HEK293T (cell line): ENCODE measurements at regions not wholly inside any gene's neighbourhood (a gene's known extent, or its start where the extent isn't known, plus 50 kb on each side); places are given as distances from the start of the nearest gene placed in this dataset.

Experiments
- CTCF ChIA-PET: fragments of 350-600 bp; formaldehyde crosslinking; extraction: SDS; loops from one replicate; lab custom pipeline; 2021; ENCODE audit warnings: antibody characterized with exemption, inconsistent platforms; lab: Yijun Ruan, JAX
- POLR2A ChIA-PET: fragments of 350-600 bp; formaldehyde crosslinking; extraction: SDS; loops from one replicate; lab custom pipeline; 2020; ENCODE audit warnings: antibody characterized with exemption, inconsistent platforms; lab: Yijun Ruan, JAX
- DNase-seq: peaks from one replicate; pipeline ENCODE4 v3.0.0; 2012; ENCODE audit warnings: mixed read lengths; ENCODE audit errors: extremely low spot score
- ARNT ChIP-seq: fragments of 450-650 bp; IDR thresholded peaks from 2 replicates; pipeline ENCODE4 v1.6.1; 2017; ENCODE audit warnings: mild to moderate bottlenecking
- BHLHE40 ChIP-seq: fragments of 450-650 bp; IDR thresholded peaks from 2 replicates; pipeline ENCODE4 v1.6.1; 2016; ENCODE audit warnings: mild to moderate bottlenecking, moderate library complexity, borderline replicate concordance
- CTBP1 ChIP-seq: fragments of 450-650 bp; IDR thresholded peaks from 2 replicates; pipeline ENCODE4 v1.6.1; 2016; ENCODE audit warnings: borderline replicate concordance
- ELF4 ChIP-seq: fragments of 450-650 bp; IDR thresholded peaks from 2 replicates; pipeline ENCODE4 v1.6.1; 2017; ENCODE audit warnings: antibody characterized with exemption
- FOXA1 ChIP-seq: fragments of 450-650 bp; IDR thresholded peaks from 2 replicates; pipeline ENCODE4 v1.6.1; 2016; ENCODE audit warnings: mild to moderate bottlenecking
- FOXK2 ChIP-seq: fragments of 450-650 bp; IDR thresholded peaks from 2 replicates; pipeline ENCODE4 v1.6.1; 2016; ENCODE audit warnings: mild to moderate bottlenecking
- FOXM1 ChIP-seq: fragments of 450-650 bp; IDR thresholded peaks from 2 replicates; pipeline ENCODE4 v1.6.1; 2017; ENCODE audit warnings: mild to moderate bottlenecking, borderline replicate concordance
- HDGF ChIP-seq: fragments of 450-650 bp; IDR thresholded peaks from 2 replicates; pipeline ENCODE4 v1.6.1; 2017; ENCODE audit warnings: antibody characterized with exemption, borderline replicate concordance
- L3MBTL2 ChIP-seq: fragments of 450-650 bp; conservative IDR thresholded peaks from 2 replicates; pipeline ENCODE4 v1.6.1; 2016; ENCODE audit warnings: mild to moderate bottlenecking
- LEF1 ChIP-seq: fragments of 450-650 bp; IDR thresholded peaks from 2 replicates; pipeline ENCODE4 v1.6.1; 2017; ENCODE audit warnings: mild to moderate bottlenecking, borderline replicate concordance
- NFRKB ChIP-seq: fragments of 450-650 bp; IDR thresholded peaks from 2 replicates; pipeline ENCODE4 v1.6.1; 2016; ENCODE audit warnings: mild to moderate bottlenecking, moderate library complexity
- PKNOX1 ChIP-seq: fragments of 450-650 bp; IDR thresholded peaks from 2 replicates; pipeline ENCODE4 v1.6.1; 2016
- SP1 ChIP-seq: fragments of 450-650 bp; IDR thresholded peaks from 2 replicates; pipeline ENCODE4 v1.6.1; 2017
- SUZ12 ChIP-seq: fragments of 450-650 bp; IDR thresholded peaks from 2 replicates; pipeline ENCODE4 v1.6.1; 2016; ENCODE audit warnings: mild to moderate bottlenecking
- TARDBP ChIP-seq: fragments of 450-650 bp; IDR thresholded peaks from 2 replicates; pipeline ENCODE4 v1.6.1; 2016
- ZNF384 ChIP-seq: fragments of 450-650 bp; IDR thresholded peaks from 2 replicates; pipeline ENCODE4 v1.6.1; 2016

- ChIA-PET POLR2A (no interaction called here), CTCF (interaction anchor here (2.0 kb wide), 1 partner anchor 11 kb away, joined by 6 read pairs; no protein-coding TSS in a partner anchor)
- TF ChIP-seq BHLHE40 (no peak), SUZ12 (no peak), ELF4 (no peak), NFRKB (no peak), TARDBP (no peak), FOXK2 (no peak), FOXA1 (no peak), SP1 (no peak), ARNT (no peak)
- DNase-seq, result no peak
Observed at GRCh38 chr6:12493446-12493845, 203.3 kb downstream of the EDN1 start.

- POLR2A ChIA-PET, result no interaction called here
- DNase-seq, result no peak
- TF ChIP-seq CTBP1, result no peak
- TF ChIP-seq ARNT, result no peak
- TF ChIP-seq FOXA1, result no peak
- TF ChIP-seq HDGF, result no peak
- no peak for TF ChIP-seq ZNF384
- TF ChIP-seq FOXK2, result no peak
- no peak for TF ChIP-seq NFRKB
- no peak for TF ChIP-seq FOXM1
- no peak for TF ChIP-seq L3MBTL2
- TF ChIP-seq PKNOX1, result no peak
- no peak for TF ChIP-seq ELF4
- TF ChIP-seq BHLHE40, result no peak
- no peak for TF ChIP-seq LEF1
- TF ChIP-seq TARDBP, result no peak
- no peak for TF ChIP-seq SP1
- TF ChIP-seq SUZ12, result no peak
- CTCF ChIA-PET, result no interaction called here
Observed at GRCh38 chr6:12494161-12494560, 204.0 kb downstream of the EDN1 start.

GRCh38 chr6:12501990-12502389, 211.8 kb downstream of the EDN1 start:
- ChIA-PET CTCF (no interaction called here), POLR2A (no interaction called here)
- TF ChIP-seq SP1 (no peak), PKNOX1 (no peak), HDGF (no peak)
- DNase-seq, result no peak

- ChIA-PET CTCF (interaction anchor here (0.6 to 2.0 kb wide), 13 partner anchors 12 to 1647 kb away, joined by 3 to 6 read pairs (median 3); no protein-coding TSS in a partner anchor), POLR2A (interaction anchor here (0.9 kb wide), 1 partner anchor 24 kb away, joined by 3 read pairs; no protein-coding TSS in a partner anchor)
- DNase-seq, result peak; percentile 62
Observed at GRCh38 chr6:12504325-12504966, 212.1 kb upstream of the PHACTR1 start.

GRCh38 chr6:12505486-12505885, 211.1 kb upstream of the PHACTR1 start:
- TF ChIP-seq SUZ12 (no peak), L3MBTL2 (no peak), TARDBP (no peak), NFRKB (no peak), ELF4 (no peak), CTBP1 (no peak), SP1 (no peak), PKNOX1 (no peak), BHLHE40 (no peak), FOXK2 (no peak), FOXM1 (no peak), LEF1 (no peak), ARNT (no peak), ZNF384 (no peak), FOXA1 (no peak), HDGF (no peak)
- DNase-seq, result no peak
- ChIA-PET POLR2A (no interaction called here), CTCF (no interaction called here)

More at GRCh38 chr6:12504325-12504966, 212.1 kb upstream of the PHACTR1 start:
- TF ChIP-seq SUZ12 (no peak), PKNOX1 (no peak), FOXK2 (no peak), CTBP1 (no peak), ELF4 (no peak), LEF1 (no peak), ARNT (no peak), FOXA1 (no peak), FOXM1 (no peak), BHLHE40 (no peak), TARDBP (no peak), NFRKB (no peak), L3MBTL2 (no peak), SP1 (no peak), HDGF (no peak), ZNF384 (no peak)

GRCh38 chr6:12506159-12506558, 210.4 kb upstream of the PHACTR1 start:
- POLR2A ChIA-PET, result no interaction called here
- DNase-seq, result no peak
- CTCF ChIA-PET, result no interaction called here
- no peak for TF ChIP-seq ARNT
- no peak for TF ChIP-seq ZNF384
- no peak for TF ChIP-seq NFRKB
- TF ChIP-seq ELF4, result no peak
- TF ChIP-seq HDGF, result no peak
- TF ChIP-seq SUZ12, result no peak
- no peak for TF ChIP-seq FOXA1
